Ecto neural progenitor cell (in vitro differentiated cells): ENCODE measurements at regions not wholly inside any gene's neighbourhood (a gene's known extent, or its start where the extent isn't known, plus 50 kb on each side); places are given as distances from the start of the nearest gene placed in this dataset.
"Not testable (repeated sequence)": the region's sequence is repeated elsewhere in the genome, so short reads cannot be mapped to it uniquely, and the experiment has no call there.

Experiments
- DNase-seq: peaks from one replicate; pipeline ENCODE4 v3.0.0-alpha.2; 2018; ENCODE audit warnings: low spot score

DNA sequence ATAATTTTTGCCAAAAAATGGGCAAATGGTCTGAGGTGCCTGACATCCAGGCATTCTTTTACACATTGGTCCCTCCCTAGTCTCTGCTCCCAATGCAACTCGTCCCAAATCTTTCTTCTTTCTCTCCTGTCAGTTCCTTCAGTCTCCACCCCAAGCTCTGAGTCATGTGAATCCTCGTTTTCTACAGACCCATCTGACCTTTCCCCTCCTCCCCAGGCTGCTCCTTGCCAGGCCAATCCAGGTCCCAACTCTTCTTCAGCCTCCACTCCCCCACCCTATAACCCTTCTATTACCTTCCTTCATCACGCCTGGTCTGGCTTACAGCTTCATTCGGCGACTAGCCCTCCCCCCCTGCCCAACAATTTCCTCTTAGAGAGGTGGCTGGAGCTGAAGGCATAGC lies 55.3 kb downstream of the BBS10 start:
- not testable (repeated sequence) for DNase-seq

GRCh38 chr12:76292305-76292704 lies 55.9 kb downstream of the BBS10 start:
- not testable (repeated sequence) for DNase-seq

DNA sequence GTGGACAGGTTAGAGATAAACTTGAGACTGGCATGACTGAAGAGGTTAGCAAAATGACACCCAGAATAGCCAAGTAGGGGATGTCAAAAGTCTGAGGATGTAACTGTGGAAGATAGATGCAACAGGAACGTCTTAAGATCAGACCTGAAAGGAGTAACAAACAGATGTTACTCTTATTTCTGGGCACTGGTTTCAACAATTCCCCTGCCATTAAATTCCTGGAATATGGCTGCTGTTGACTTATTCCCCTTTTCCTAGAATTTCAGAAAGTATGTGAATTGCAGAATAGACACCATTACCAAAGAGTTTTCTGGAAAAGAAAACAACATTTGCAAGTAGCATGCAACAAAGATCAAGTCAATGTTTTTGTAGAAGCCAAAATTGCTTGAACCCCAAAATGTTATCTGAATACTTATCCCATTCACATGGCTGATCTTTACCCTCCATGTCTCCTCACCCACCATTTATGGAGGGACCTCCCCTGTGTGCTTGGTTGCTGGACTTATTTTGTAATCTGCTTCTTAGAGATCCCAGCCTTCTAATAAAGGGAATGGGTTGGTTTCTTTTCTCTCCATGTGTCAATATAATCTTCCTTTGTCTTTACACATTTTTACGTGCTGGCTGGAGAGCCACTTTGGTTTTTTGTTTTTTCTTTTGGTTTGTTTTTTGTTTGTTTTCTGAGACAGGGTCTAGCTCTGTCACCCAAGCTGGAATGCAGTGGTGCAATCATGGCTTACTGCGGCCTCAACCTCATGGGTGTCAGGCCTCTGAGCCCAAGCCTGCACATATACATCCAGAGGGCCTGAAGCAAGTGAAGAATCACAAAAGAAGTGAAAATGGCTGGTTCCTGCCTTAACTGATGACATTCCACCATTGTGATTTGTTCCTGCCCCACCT lies 57.0 kb downstream of the BBS10 start:
- DNase-seq: no peak

GRCh38 chr12:76288218-76288617 lies 60.0 kb downstream of the BBS10 start:
- no peak for DNase-seq

- DNase-seq: no peak
Measured at GRCh38 chr12:76284816-76285750, 63.1 kb downstream of the BBS10 start.

DNA sequence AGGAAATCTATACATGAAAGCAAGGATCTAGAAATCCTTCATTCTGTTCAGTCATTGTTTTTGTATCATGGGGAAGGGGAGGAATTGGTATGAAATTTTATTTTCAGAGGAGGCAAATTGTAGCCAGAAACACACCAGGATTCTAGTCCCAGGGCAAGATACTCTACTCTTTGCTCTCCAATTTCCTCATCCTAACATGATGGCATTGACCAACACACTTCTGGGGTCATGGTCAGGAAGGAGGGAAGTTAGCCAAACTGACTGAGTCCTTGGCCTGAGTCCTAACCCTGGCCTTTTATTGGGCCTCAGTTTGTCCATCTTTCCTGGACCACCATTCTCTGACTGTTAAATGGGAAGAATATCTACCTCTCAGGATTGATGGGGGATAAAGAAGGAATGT lies 65.5 kb downstream of the BBS10 start:
- DNase-seq: no peak

DNA sequence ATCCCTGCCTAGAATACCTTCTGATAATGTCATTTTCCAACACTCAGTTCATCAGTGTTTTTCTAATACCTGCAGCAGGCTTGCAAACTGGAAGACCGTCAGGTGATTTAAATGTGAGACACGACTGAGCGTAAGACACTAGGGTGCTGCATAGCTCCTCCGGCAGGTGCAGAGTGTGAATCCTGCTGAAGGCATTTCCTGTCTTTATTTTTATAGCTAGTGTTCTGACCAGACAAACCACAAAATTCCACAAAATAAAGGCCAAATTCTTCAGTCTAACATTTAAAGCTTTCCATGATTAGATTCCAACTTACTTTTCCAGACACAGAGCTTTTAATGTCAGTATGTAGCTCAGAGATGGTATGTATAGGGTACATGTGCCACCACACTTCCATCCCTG lies 70.7 kb downstream of the BBS10 start:
- no peak for DNase-seq

- DNase-seq: no peak
Measured at GRCh38 chr12:76276499-76277151, 71.6 kb downstream of the BBS10 start.

GRCh38 chr12:76275511-76276093 lies 72.6 kb downstream of the BBS10 start:
- no peak for DNase-seq

GRCh38 chr12:76274420-76275083 lies 73.7 kb downstream of the BBS10 start:
- DNase-seq: no peak

GRCh38 chr12:76272287-76272686 lies 75.9 kb downstream of the BBS10 start:
- no peak for DNase-seq

DNA sequence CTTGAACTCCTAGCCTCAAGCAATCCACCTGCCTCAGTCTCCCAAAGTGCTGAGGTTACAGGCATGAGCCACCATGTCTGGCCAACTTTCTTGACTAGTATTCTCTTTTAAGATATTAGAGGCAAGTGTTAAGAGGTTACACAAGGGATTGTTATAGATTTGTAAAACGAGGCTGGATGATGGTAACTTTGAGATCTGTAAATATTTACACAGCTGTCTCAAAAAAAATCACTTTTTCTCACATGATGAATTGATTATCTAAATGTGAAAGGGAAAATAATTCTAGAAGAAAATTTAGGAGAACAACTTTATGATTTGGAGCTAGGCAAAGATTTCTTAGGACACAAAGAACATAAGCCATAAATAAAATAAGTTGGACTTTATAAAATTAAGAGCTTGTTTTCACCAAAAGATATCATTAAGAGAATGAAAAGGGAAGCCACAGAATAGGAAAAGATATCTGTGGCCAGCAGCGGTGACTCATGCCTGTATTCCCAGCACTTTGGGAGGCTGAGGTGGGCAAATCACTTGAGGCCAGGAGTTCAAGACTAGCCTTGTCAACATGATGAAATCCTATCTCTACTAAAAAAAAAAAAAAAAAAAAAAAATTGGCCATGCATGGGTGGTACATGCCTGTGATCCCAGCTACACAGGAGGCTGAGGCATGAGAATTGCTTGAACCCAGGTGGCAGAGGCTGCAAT lies 77.4 kb downstream of the BBS10 start:
- DNase-seq: no peak

DNA sequence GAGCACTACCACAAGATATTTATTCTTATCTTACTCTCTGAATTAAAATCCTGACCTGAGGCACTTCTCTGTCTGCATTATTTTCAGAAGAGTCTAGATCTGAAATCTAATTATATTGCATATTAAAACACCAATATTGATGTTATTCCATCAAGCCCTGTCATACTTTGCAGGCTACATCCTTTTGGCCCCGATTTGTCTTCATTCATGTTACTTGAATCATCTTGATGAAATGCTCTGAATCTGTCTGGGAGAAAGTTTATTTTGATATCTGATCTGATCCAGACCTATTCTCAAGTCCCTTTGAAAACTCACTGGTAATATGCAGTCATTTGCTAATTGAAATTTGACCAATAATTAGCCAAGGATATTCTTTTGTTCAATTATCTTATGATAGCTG lies 79.9 kb downstream of the BBS10 start:
- DNase-seq: no peak

DNA sequence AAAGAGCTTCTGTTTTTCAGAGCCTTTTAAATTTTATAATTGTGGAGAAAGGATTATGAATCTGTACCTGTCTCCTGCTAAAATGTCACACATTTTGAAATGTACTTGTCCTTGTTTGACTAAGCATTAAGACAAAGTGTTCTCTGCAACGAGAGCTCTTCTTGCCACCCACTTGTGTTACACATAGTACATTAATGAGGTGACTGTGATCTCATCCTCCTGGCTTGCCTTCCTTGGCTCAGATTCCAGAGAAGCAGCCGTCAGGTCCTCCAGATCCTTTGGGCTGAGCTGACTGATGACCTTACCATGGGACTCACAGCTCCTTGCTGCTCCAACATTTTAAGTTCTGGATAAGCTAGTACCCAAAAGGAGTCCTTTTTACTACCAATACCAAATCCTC lies 81.4 kb downstream of the BBS10 start:
- no peak for DNase-seq

- no peak for DNase-seq
Measured at GRCh38 chr12:76265424-76266180, 82.6 kb downstream of the BBS10 start.

DNA sequence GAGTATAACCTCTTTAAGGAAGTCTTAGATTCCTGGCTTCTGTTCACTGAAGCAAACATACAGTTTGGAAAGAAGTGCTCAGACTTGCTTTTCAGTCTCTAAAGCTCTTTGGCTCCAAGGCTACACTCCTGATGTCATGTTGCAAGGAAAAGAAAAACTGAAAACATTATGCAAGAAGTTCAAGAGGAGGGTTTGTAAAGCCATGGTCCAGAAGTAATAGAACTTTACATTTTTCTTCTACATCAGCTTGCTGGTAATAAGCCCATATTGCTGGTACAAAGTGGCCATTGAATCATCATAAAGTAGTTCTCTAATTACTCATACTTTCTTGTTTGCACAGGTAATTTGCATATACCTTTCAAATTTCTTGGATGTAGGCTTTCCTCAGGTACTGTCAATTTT lies 83.6 kb downstream of the BBS10 start:
- no peak for DNase-seq

DNA sequence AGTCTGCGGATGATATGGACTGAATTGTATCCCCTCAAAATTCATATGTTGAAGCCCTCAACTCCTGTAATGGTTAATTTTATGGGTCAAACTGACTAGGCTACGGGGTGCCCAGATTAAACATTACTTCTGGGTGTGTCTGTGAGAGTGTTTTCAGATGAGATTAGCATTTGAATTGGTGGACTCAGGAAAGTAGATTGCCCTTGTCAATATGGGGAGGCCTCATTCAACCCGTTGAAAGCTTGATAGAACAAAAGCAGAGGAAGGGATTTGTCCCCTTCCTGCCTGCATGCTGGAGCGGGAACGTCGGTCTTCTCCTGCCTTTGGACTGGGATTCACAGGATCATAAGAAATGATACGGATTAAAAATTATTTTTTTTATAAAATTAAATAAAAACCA lies 84.5 kb downstream of the BBS10 start:
- DNase-seq: no peak

- no peak for DNase-seq
Measured at GRCh38 chr12:76260390-76260748, 87.8 kb downstream of the BBS10 start.

DNA sequence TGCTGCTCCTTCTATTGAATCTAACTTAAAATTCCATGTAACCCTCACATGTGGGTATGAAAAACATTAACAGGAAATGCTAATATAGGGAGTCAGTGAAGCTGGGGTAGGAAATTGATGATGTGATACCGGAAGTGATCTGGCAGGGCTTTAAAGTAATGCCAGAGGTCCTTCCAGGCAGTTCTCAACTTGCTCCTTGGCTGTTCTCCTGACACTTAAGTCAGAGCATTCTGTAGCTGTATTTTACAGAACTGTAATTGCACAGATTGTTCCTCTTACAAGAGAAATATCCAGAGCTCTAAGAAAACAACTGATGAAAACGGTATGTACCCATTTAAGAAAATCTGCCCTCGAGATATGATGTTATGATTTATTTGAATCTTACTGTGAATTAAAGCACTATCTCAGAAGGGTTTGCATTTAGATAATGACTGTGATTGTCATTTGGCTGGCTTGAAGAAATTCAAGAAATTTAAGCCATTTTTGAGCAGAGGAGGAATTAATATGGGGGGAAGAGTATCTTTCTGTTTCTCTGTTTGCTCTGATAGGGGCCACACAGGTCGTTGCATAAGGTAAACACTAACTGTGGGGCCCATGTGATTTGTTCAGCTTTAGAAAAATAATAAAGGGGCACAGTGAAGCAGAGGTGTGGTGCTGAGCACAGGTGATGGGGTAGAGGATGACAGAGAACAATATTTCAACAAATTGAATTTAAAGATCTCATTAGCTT lies 88.4 kb downstream of the BBS10 start:
- no peak for DNase-seq

DNA sequence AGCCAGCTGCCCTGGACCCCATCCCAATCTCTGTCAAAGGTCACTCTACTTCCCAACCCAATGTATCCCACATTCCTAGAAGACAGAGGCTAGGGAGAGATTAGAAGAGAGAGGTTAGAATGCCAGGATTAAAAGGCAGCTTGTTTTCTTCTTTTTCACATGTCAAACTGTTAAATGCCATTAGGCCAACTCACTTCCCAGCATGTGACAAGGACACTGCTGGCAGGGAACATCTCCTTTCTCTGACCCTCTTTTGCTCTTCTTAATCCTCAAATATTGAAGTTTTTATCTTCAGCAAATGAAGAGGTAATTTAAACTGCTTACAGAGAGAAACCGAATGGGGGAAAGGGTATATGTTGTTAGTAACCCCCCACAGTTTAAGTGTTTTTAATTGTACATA lies 89.1 kb downstream of the BBS10 start:
- no peak for DNase-seq
